PC-3 (cell line): ENCODE measurements at regions not wholly inside any gene's neighbourhood (a gene's known extent, or its start where the extent isn't known, plus 50 kb on each side); places are given as distances from the start of the nearest gene placed in this dataset.
"Not testable (repeated sequence)": the region's sequence is repeated elsewhere in the genome, so short reads cannot be mapped to it uniquely, and the experiment has no call there.

Experiments used
- ATAC-seq: fragments of 200-7000 bp; cut with Tn5 transposase; 2 replicates; pipeline ENCODE4 v1.9.1; 2020; ENCODE audit warnings: mild to moderate bottlenecking, moderate library complexity
- BruUV-seq: library from RNA; stranded (reverse); fragments of 400-500 nt; replicated peaks from 2 replicates; lab custom pipeline; 2021; lab: Mats Ljungman, UMichigan
- CTCF ChIA-PET: fragments of 300-600 bp; sonication (Branson Sonifier 250); formaldehyde crosslinking; loops from one replicate; lab custom pipeline; 2022; ENCODE audit warnings: antibody characterized with exemption; lab: Charles Lee
- POLR2A ChIA-PET: fragments of 300-600 bp; sonication (Branson Sonifier 250); formaldehyde crosslinking; loops from one replicate; lab custom pipeline; 2022; ENCODE audit warnings: antibody characterized with exemption; ENCODE audit not compliant: unreplicated experiment; lab: Charles Lee
- DNase-seq: peaks from one replicate; pipeline ENCODE4 v3.0.0-alpha.2; 2015
- H2AFZ ChIP-seq: fragments of 300-600 bp; sonication (generic); 2 replicates; pipeline ENCODE4 v1.6.0; 2016; ENCODE audit warnings: antibody characterized with exemption, low read length
- H3F3A ChIP-seq: fragments of 300-600 bp; sonication (generic); one replicate; pipeline ENCODE4 v1.6.0; 2017; ENCODE audit warnings: antibody characterized with exemption, low read length, control low read depth, mild to moderate bottlenecking; ENCODE audit not compliant: unreplicated experiment
- H3K27ac ChIP-seq: fragments of 300-600 bp; sonication (generic); 2 replicates; pipeline ENCODE4 v1.5.1; 2016; ENCODE audit warnings: mild to moderate bottlenecking, low read length
- H3K27me3 ChIP-seq: fragments of 300-600 bp; sonication (generic); 2 replicates; pipeline ENCODE4 v1.6.1; 2016; ENCODE audit warnings: low read length, mixed read lengths
- H3K36me3 ChIP-seq: fragments of 300-600 bp; sonication (generic); 2 replicates; pipeline ENCODE4 v1.6.1; 2016; ENCODE audit warnings: low read depth, mixed run types, low read length, mixed read lengths
- H3K4me1 ChIP-seq: fragments of 300-600 bp; sonication (generic); 2 replicates; pipeline ENCODE4 v1.5.1; 2016; ENCODE audit warnings: low read length; ENCODE audit not compliant: insufficient read depth
- H3K4me2 ChIP-seq: fragments of 300-600 bp; sonication (generic); 2 replicates; pipeline ENCODE4 v1.6.0; 2016; ENCODE audit warnings: low read length
- H3K4me3 ChIP-seq: fragments of 300-600 bp; sonication (generic); 2 replicates; pipeline ENCODE4 v1.5.1; 2016; ENCODE audit warnings: mild to moderate bottlenecking, low read length, mixed read lengths
- H3K79me2 ChIP-seq: fragments of 300-600 bp; sonication (generic); 2 replicates; pipeline ENCODE4 v1.6.1; 2017; ENCODE audit warnings: low read length, mixed read lengths
- H3K9ac ChIP-seq: fragments of 300-600 bp; sonication (generic); 2 replicates; pipeline ENCODE4 v1.6.0; 2016; ENCODE audit warnings: mild to moderate bottlenecking, low read length
- H3K9me2 ChIP-seq: fragments of 300-600 bp; sonication (generic); replicated peaks from 2 replicates; pipeline ENCODE4 v1.6.1; 2016; ENCODE audit warnings: mixed run types, low read length, mixed read lengths
- H3K9me3 ChIP-seq: fragments of 300-600 bp; sonication (generic); 2 replicates; pipeline ENCODE4 v1.6.1; 2016; ENCODE audit warnings: low read length, mixed read lengths
- H4K20me1 ChIP-seq: fragments of 300-600 bp; sonication (generic); 2 replicates; pipeline ENCODE4 v1.6.1; 2016; ENCODE audit warnings: low read length, mixed read lengths
- EZH2 ChIP-seq: fragments of 300-600 bp; sonication (generic); IDR thresholded peaks from one replicate; pipeline ENCODE4 v1.6.1; 2017; ENCODE audit warnings: antibody characterized with exemption, mild to moderate bottlenecking, low read length; ENCODE audit not compliant: unreplicated experiment
- EZH2phosphoT487 ChIP-seq: fragments of 300-600 bp; sonication (generic); IDR thresholded peaks from 2 replicates; pipeline ENCODE4 v1.6.1; 2018; ENCODE audit warnings: mild to moderate bottlenecking, antibody characterized with exemption, low read length, borderline replicate concordance
- intact Hi-C: fragments of 100-400 bp; cut with micrococcal nuclease; formaldehyde crosslinking; loops from 2 replicates; pipeline ENCODE4 v1.9.0; 2023
- TF ChIP-seq, protein P1 (sequence below): fragments of 300-600 bp; sonication (generic); conservative IDR thresholded peaks from 2 replicates; pipeline ENCODE4 v1.5.1; 2017; ENCODE audit warnings: antibody characterized with exemption, low read depth, mild to moderate bottlenecking, low read length

DNA sequence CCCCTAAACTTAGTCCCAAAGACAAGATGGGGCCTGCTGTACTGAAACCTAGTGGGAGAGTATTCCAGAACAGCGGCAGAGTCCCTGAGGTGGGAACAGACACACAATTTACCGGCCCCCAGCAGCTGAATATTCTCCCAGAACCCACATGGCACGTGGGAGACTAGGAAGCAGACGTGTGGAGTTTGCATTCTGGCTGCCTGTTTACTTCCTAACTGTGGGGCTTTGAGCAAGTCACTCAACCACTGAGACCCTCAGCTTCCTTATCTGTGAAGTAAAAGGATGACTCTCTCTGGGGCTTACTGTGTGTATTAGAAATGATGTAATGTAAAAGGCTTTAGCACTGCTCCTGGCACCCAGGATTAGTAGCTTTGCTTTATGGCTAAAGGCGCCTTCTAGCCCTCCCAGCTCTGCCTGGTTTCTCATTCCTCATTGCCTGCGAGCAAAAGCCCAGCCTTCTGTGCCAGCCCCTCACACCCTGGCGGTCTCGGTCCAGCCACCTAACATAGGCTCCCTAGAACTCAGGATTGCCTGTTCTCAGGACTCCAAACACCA, 353.1 kb downstream of the CDC5L start:
- ChIA-PET POLR2A (no interaction called here), CTCF (no interaction called here)
- H3K27ac ChIP-seq, result no peak overlapping the region

DNA sequence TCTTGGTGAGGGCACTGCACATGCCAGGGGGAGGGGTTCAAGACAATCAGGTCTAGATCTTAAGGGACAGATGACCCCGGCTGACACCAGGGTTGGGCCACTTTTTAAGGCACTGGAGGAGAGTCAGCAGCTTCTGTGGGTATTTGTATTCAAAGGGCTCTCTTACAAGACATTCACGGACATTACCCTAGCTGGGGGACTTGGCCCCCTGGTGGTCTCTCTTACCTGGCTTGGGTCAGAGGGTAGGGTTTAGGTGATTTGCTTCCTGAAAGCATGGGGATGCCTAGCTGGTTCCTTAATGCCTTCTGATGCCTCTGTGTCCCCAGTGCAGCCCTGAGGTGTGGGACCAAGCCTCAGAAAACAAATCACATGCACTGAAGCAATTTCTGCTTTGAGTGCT, 354.7 kb downstream of the CDC5L start:
- Histone ChIP-seq H3K4me1 (no peaks in the 10 kb centered on the region), H3K4me3 (no peak overlapping the region), H3K9ac (no peak overlapping the region), H3K79me2 (no peaks in the 10 kb centered on the region), H3K4me2 (no peak overlapping the region), H3K36me3 (no peaks in the 10 kb centered on the region), H3K27ac (no peak overlapping the region), H4K20me1 (no peaks in the 10 kb centered on the region), H3K27me3 (no peaks in the 10 kb centered on the region), H3K9me3 (no peaks in the 10 kb centered on the region), H2AFZ (no peak overlapping the region), H3K9me2 (no peaks in the 10 kb centered on the region), H3F3A (no peaks in the 10 kb centered on the region)
- DNase-seq (no peak), ATAC-seq (no peak)
- TF ChIP-seq EZH2, result no peak
- TF ChIP-seq, protein P1, sequence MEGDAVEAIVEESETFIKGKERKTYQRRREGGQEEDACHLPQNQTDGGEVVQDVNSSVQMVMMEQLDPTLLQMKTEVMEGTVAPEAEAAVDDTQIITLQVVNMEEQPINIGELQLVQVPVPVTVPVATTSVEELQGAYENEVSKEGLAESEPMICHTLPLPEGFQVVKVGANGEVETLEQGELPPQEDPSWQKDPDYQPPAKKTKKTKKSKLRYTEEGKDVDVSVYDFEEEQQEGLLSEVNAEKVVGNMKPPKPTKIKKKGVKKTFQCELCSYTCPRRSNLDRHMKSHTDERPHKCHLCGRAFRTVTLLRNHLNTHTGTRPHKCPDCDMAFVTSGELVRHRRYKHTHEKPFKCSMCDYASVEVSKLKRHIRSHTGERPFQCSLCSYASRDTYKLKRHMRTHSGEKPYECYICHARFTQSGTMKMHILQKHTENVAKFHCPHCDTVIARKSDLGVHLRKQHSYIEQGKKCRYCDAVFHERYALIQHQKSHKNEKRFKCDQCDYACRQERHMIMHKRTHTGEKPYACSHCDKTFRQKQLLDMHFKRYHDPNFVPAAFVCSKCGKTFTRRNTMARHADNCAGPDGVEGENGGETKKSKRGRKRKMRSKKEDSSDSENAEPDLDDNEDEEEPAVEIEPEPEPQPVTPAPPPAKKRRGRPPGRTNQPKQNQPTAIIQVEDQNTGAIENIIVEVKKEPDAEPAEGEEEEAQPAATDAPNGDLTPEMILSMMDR, result no peak
- no peak for TF ChIP-seq EZH2phosphoT487
- ChIA-PET CTCF (no interaction called here), POLR2A (no interaction called here)
- BruUV-seq, result no TSS peak
- intact Hi-C loops, result no loop called here

More for the DNA sequence above, 353.1 kb downstream of the CDC5L start:
- intact Hi-C loops, result no loop called here
- Histone ChIP-seq H3K79me2 (no peaks in the 10 kb centered on the region), H3K9ac (no peak overlapping the region), H3K4me2 (no peak overlapping the region), H3K9me3 (no peaks in the 10 kb centered on the region), H3F3A (no peaks in the 10 kb centered on the region), H3K4me1 (0 out of 2 replicates have a peak, but pooled peaks cover 3% of the 10 kb centered on the region), H2AFZ (no peak overlapping the region), H3K27me3 (no peaks in the 10 kb centered on the region), H3K4me3 (no peak overlapping the region), H4K20me1 (no peaks in the 10 kb centered on the region), H3K36me3 (no peaks in the 10 kb centered on the region), H3K9me2 (no peaks in the 10 kb centered on the region)
- TF ChIP-seq, protein P1, result no peak
- no peak for TF ChIP-seq EZH2phosphoT487
- DNase-seq (no peak), ATAC-seq (no peak)
- BruUV-seq, result no TSS peak

DNA sequence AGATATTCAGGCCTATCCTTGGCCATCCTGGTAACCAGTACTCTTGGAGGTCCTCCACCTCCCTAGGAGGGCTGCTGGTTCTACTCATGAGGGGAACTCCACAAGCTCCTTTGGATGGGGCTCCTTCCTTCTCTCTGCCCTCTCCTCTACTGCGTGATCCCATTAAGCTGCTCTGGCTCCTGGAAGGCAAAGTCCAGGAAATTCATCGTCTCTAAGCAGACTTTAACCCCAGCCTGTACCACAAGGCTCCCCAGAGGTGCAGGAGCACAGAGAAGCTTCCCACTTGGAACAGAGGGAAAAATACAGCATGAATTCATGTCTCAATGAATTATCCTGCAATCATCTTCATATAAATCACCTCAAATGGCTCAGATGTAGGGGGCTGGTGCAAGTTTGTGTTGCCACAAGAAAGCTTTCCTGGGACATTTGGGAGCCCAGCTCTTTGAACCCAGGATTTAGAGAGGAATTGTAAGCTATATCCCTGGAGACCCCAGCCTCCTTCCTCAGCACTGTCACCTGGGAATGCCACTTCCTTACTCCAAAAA, 355.4 kb downstream of the CDC5L start:
- H3K36me3 ChIP-seq, result no peaks in the 10 kb centered on the region
- no peak for TF ChIP-seq EZH2phosphoT487
- TF ChIP-seq EZH2, result no peak
- TF ChIP-seq, protein P1, result no peak
- intact Hi-C loops, result no loop called here
- H4K20me1 ChIP-seq, result no peaks in the 10 kb centered on the region
- CTCF ChIA-PET, result no interaction called here
- ATAC-seq (no peak), DNase-seq (no peak)
- no peaks in the 10 kb centered on the region for H3F3A ChIP-seq
- H3K9me2 ChIP-seq, result no peaks in the 10 kb centered on the region
- H3K4me1 ChIP-seq, result no peaks in the 10 kb centered on the region
- no peaks in the 10 kb centered on the region for H3K9me3 ChIP-seq
- H2AFZ ChIP-seq, result no peak overlapping the region
- H3K4me2 ChIP-seq, result no peak overlapping the region
- POLR2A ChIA-PET, result no interaction called here
- no peak overlapping the region for H3K9ac ChIP-seq
- no TSS peak for BruUV-seq
- H3K27ac ChIP-seq, result no peak overlapping the region
- no peak overlapping the region for H3K4me3 ChIP-seq
- H3K79me2 ChIP-seq, result no peaks in the 10 kb centered on the region
- H3K27me3 ChIP-seq, result no peaks in the 10 kb centered on the region

DNA sequence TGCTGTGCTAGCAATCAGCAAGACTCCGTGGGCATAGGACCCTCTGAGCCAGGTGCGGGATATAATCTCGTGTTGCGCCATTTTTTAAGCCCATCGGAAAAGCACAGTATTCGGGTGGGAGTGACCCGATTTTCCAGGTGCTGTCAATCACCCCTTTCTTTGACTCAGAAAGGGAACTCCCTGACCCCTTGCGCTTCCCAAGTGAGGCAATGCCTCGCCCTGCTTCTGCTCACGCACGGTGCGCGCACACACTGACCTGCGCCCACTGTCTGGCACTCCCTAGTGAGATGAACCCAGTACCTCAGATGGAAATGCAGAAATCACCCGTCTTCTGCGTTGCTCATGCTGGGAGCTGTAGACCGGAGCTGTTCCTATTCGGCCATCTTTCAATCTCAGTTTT, 372.6 kb downstream of the CDC5L start:
- H3K27me3 ChIP-seq, H2AFZ ChIP-seq, ATAC-seq, BruUV-seq, H3K79me2 ChIP-seq, H3K4me3 ChIP-seq, H3F3A ChIP-seq, intact Hi-C loops, POLR2A ChIA-PET, H3K9ac ChIP-seq, H3K4me2 ChIP-seq, H3K9me2 ChIP-seq, H3K4me1 ChIP-seq, H3K27ac ChIP-seq, H3K36me3 ChIP-seq, CTCF ChIA-PET, DNase-seq, H3K9me3 ChIP-seq, H4K20me1 ChIP-seq: not testable (repeated sequence)
